GM13976 (cell line): ENCODE measurements at regions not wholly inside any gene's neighbourhood (a gene's known extent, or its start where the extent isn't known, plus 50 kb on each side); places are given as distances from the start of the nearest gene placed in this dataset.

Source experiments
- DNase-seq: peaks from one replicate; pipeline ENCODE4 v3.0.0; 2012; ENCODE audit warnings: low spot score
- in situ Hi-C: fragments of 300-500 bp; cut with MboI; formaldehyde crosslinking; loops from one replicate; pipeline ENCODE4 v1.12.0; 2022; ENCODE audit warnings: low sequenced_read_pairs, mixed read lengths, inconsistent platforms; ENCODE audit not compliant: unreplicated experiment
- TF ChIP-seq, protein P1 (sequence below): IDR thresholded peaks from 2 replicates; pipeline ENCODE4 v1.5.1; 2012; ENCODE audit warnings: borderline replicate concordance, mild to moderate bottlenecking; ENCODE audit not compliant: insufficient read depth; ENCODE audit errors: extremely low read depth, missing control alignments, control extremely low read depth

DNA sequence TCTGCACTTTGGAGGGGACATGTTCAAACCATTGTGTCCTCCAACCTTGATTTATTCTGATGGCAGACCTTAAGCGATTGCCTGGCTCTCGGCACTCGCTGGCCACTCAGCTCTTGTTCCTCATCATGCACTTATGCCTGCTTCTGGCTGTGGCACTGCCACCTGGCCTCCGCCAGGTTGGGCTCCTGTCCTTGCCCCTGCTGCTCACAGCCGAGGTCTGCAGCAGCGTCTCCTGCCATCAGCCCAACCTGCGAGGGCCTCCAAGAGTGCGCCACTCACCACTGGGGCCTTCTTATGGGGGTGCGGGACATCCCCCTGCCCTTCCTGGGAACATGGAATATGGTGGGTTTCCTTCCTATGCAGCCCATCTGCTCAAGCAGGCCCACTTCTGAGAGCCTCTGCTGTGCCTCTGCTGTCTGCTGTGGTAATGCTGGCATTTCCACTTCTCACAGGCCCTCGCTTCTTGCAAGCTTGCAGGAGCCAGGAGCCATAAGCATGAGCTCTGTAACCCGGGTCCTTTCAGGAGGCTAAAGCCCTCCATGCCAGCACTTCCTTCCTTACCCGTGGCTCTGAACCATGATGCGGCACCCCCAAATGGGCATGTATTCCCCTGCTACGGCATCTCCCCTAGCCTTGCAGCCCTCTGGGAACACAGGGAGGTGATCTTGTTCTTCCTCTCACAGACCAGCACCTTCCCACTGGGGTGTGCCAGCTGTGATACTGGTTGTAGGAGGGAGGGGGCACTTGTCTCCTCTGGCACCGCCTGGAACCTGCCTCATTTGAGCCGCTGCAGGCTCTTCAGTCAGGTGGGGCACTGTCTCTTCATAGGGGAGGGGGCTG, 58.6 kb upstream of the HS6ST1 start:
- no peak for DNase-seq
- in situ Hi-C loops, result no loop called here
- TF ChIP-seq, protein P1, sequence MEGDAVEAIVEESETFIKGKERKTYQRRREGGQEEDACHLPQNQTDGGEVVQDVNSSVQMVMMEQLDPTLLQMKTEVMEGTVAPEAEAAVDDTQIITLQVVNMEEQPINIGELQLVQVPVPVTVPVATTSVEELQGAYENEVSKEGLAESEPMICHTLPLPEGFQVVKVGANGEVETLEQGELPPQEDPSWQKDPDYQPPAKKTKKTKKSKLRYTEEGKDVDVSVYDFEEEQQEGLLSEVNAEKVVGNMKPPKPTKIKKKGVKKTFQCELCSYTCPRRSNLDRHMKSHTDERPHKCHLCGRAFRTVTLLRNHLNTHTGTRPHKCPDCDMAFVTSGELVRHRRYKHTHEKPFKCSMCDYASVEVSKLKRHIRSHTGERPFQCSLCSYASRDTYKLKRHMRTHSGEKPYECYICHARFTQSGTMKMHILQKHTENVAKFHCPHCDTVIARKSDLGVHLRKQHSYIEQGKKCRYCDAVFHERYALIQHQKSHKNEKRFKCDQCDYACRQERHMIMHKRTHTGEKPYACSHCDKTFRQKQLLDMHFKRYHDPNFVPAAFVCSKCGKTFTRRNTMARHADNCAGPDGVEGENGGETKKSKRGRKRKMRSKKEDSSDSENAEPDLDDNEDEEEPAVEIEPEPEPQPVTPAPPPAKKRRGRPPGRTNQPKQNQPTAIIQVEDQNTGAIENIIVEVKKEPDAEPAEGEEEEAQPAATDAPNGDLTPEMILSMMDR, result no peak

GRCh38 chr2:128378231-128379020, 59.8 kb upstream of the HS6ST1 start:
- TF ChIP-seq, protein P1, result no peak
- in situ Hi-C loops, result no loop called here
- DNase-seq, result no peak

GRCh38 chr2:128379021-128380015, 60.6 kb upstream of the HS6ST1 start:
- TF ChIP-seq, protein P1, result no peak
- DNase-seq, result no peak
- in situ Hi-C loops, result no loop called here

GRCh38 chr2:128380061-128380889, 61.6 kb upstream of the HS6ST1 start:
- in situ Hi-C loops, result no loop called here
- TF ChIP-seq, protein P1, result no peak
- no peak for DNase-seq

DNA sequence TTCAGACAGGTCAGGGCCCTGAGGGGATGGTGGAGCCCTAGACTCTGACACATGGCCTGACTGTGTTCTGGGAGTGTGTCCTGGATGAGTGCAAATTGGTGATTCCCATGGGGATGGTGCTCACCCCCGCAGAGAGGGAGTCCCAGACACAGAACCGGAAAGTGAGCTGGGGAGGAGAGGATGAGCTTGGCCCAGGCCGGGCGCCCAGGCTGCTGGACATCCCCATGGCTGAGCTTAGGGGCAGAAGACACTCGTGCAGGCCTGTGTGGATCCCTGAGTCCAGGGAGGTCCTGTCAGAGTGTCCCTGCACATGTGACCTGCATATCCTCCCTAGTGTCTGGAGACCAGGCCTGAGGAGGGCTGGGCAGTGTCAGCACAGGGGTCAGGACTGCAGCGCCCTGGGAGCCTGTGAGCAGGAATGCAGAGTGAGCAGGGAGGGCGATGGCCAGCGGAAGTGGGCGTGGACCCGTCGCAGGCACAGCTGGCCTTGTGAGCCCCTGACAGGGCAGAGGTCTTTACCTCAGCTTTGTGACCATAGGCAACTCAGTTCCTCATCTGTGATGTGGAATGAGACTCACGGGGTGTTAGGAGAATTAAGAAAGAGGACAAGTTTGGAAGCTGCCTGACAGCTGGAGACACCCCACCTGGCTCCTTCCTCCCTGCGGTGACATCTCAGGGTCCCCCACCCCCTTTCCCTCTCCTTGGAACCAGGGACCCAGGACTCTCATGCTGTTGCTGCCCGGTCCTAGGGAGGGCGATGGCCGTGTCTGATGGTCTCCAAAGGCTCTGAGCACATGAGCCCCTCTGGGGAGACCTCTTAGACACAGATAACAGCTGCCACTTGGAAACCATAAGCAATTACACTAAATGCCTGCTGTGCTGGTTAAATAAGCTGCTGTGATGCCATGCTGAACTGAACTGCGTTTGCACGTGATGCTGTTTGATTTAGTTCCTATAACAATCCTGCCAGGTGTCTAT, 62.6 kb upstream of the HS6ST1 start:
- in situ Hi-C loops, result no loop called here
- TF ChIP-seq, protein P1, result no peak
- DNase-seq, result no peak
